ENCODE measurements at regions not wholly inside any gene's neighbourhood (a gene's known extent, or its start where the extent isn't known, plus 50 kb on each side); places are given as distances from the start of the nearest gene placed in this dataset.

- Histone ChIP-seq H3K27me3 (ENCODE audit: control insufficient read depth in 2 of 2, insufficient read depth in 2 of 2, low read length in 2 of 2) (no peaks in the 10 kb centered on the region), H3K9me1 (replicated peaks; ENCODE audit: control insufficient read depth, extremely low read depth, insufficient read depth, low read length) (no peaks in the 10 kb centered on the region), H3K36me3 (ENCODE audit: control insufficient read depth in 2 of 2, extremely low read depth in 1 of 2, insufficient read depth in 2 of 2, low read length in 2 of 2) (no peaks in the 10 kb centered on the region), H3K4me2 (ENCODE audit: insufficient read depth, low read length) (no peak overlapping the region), H3K4me1 (ENCODE audit: control insufficient read depth, extremely low read depth, insufficient read depth, low read length) (no peaks in the 10 kb centered on the region), H3K9ac (replicated peaks; ENCODE audit: extremely low read depth, insufficient read depth, low read length) (no peak overlapping the region), H3K27ac (ENCODE audit: insufficient read depth, low read depth, low read length) (no peak overlapping the region), H3K79me2 (ENCODE audit: control insufficient read depth, insufficient read depth, low read length) (no peaks in the 10 kb centered on the region), H3K4me3 (replicated peaks in 1 of 3; ENCODE audit: insufficient read depth in 1 of 3, low read depth in 1 of 3, low read length in 3 of 3) (no peak overlapping the region), H4K20me1 (replicated peaks; ENCODE audit: control insufficient read depth, extremely low read depth, insufficient read depth, low read length) (no peaks in the 10 kb centered on the region), H3K9me3 (replicated peaks; ENCODE audit: control insufficient read depth, insufficient read depth, low read length) (no peaks in the 10 kb centered on the region), H2AFZ (ENCODE audit: low read depth, low read length) (no peak overlapping the region)
- no TSS peak for BruUV-seq (replicated peaks)
- DNase-seq (ENCODE audit: low read depth, low spot score), result no peak
- FAIRE-seq, result no peak
- intact Hi-C loops (cut with micrococcal nuclease), result no loop called here
- ChIA-PET POLR2A (no interaction called here), CTCF (no interaction called here)
- dilution Hi-C loops (cut with MboI; ENCODE audit: extremely low pct_ligation_motif_present, low sequenced_read_pairs), result no loop called here
- TF ChIP-seq JUN (IDR thresholded peaks at IDR 0.05; ENCODE audit: borderline replicate concordance, insufficient read depth, insufficient read length, low read depth) (no peak), POLR2A (IDR thresholded peaks at IDR 0.05; ENCODE audit: low read depth, low read length) (no peak), CTCF (IDR thresholded peaks at IDR 0.05; ENCODE audit: extremely low read depth in 1 of 2, insufficient read depth in 1 of 2, low read depth in 1 of 2, low read length in 2 of 2) (no peak)
Observed at GRCh38 chr15:98315971-98316370, 332.4 kb upstream of the IGF1R start.

- DNase-seq (ENCODE audit: low read depth, low spot score) (no peak), FAIRE-seq (no peak)
- CTCF ChIA-PET, result interaction anchor here (3.6 kb wide), 1 partner anchor 10 kb away, joined by 11 read pairs; no protein-coding TSS in a partner anchor
- Histone ChIP-seq H3K27ac (ENCODE audit: insufficient read depth, low read depth, low read length) (no peak overlapping the region), H3K36me3 (ENCODE audit: control insufficient read depth in 2 of 2, extremely low read depth in 1 of 2, insufficient read depth in 2 of 2, low read length in 2 of 2) (no peaks in the 10 kb centered on the region), H3K79me2 (ENCODE audit: control insufficient read depth, insufficient read depth, low read length) (no peaks in the 10 kb centered on the region), H3K9me1 (replicated peaks; ENCODE audit: control insufficient read depth, extremely low read depth, insufficient read depth, low read length) (no peaks in the 10 kb centered on the region), H2AFZ (ENCODE audit: low read depth, low read length) (no peak overlapping the region), H3K9ac (replicated peaks; ENCODE audit: extremely low read depth, insufficient read depth, low read length) (no peak overlapping the region), H3K4me2 (ENCODE audit: insufficient read depth, low read length) (no peak overlapping the region), H3K27me3 (ENCODE audit: control insufficient read depth in 2 of 2, insufficient read depth in 2 of 2, low read length in 2 of 2) (no peaks in the 10 kb centered on the region), H3K4me3 (replicated peaks in 1 of 3; ENCODE audit: insufficient read depth in 1 of 3, low read depth in 1 of 3, low read length in 3 of 3) (no peak overlapping the region), H4K20me1 (replicated peaks; ENCODE audit: control insufficient read depth, extremely low read depth, insufficient read depth, low read length) (no peaks in the 10 kb centered on the region), H3K4me1 (ENCODE audit: control insufficient read depth, extremely low read depth, insufficient read depth, low read length) (no peaks in the 10 kb centered on the region), H3K9me3 (replicated peaks; ENCODE audit: control insufficient read depth, insufficient read depth, low read length) (no peaks in the 10 kb centered on the region)
- intact Hi-C loops (cut with micrococcal nuclease), result no loop called here
- POLR2A ChIA-PET, result no interaction called here
- dilution Hi-C loops (cut with MboI; ENCODE audit: extremely low pct_ligation_motif_present, low sequenced_read_pairs), result no loop called here
- BruUV-seq (replicated peaks), result no TSS peak
- TF ChIP-seq GATA2 (IDR thresholded peaks at IDR 0.05; ENCODE audit: insufficient read depth, insufficient read length, low read depth, low read length) (no peak), FOS (IDR thresholded peaks at IDR 0.05; ENCODE audit: borderline replicate concordance, insufficient read depth, low read length) (no peak), POLR2A (IDR thresholded peaks at IDR 0.05; ENCODE audit: low read depth, low read length) (no peak), MYC (IDR thresholded peaks at IDR 0.05; ENCODE audit: low read depth, low read length) (no peak), CTCF (IDR thresholded peaks at IDR 0.05; ENCODE audit: extremely low read depth in 1 of 2, insufficient read depth in 1 of 2, low read depth in 1 of 2, low read length in 2 of 2) (no peak), MAX (IDR thresholded peaks at IDR 0.05; ENCODE audit: insufficient read depth, insufficient read length) (no peak), EZH2 (IDR thresholded peaks at IDR 0.05; ENCODE audit: borderline replicate concordance, low read depth, low read length, severe bottlenecking) (no peak)
Observed at GRCh38 chr15:98321896-98322295, 326.4 kb upstream of the IGF1R start.
